Umbilical cord (tissue), 1 donor: ENCODE measurements at regions not wholly inside any gene's neighbourhood (a gene's known extent, or its start where the extent isn't known, plus 50 kb on each side); places are given as distances from the start of the nearest gene placed in this dataset.

ENCODE experiments used
- DNase-seq: peaks from one replicate; pipeline ENCODE4 v3.0.0-alpha.2; 2015; ENCODE audit warnings: low spot score

DNA sequence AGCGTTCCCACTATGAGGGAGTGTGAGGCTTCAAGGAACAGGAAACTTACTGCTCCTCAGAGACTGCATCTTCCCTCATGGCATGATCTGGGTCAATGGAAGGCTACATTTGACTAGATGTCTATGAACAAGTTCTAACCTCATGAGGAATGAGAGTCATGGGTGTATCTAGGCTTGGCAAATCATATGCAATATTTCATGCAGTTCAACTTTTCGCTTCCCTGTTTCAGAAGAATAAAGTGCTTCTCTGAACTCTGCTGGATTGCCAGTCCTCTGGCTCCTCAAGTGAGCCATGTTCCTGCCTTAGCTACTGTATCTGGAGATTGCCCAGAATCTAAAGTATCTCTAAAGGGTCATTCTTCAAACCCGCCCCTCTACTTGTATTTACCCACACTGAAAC, 54.3 kb upstream of the SEMA3A start:
- no peak for DNase-seq

DNA sequence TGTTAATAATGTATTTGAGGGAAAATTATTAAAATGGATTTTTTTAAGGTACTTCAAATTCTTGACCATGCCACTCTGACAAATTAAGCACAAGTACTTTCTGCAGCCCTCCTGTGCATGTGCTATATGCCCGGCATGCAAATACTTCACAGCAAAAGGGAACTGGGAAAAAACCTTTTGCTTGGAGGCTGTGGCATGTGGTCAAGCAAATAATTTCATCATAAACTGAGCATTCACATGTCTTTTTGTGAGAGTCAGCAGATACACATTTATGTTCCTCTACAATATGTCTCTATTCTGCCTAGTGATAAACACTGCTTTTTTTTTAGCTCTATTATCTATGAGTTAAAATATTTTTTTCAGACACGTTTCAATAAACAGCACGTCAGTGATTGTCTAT, 53.7 kb upstream of the SEMA3A start:
- peak; percentile 29 for DNase-seq

DNA sequence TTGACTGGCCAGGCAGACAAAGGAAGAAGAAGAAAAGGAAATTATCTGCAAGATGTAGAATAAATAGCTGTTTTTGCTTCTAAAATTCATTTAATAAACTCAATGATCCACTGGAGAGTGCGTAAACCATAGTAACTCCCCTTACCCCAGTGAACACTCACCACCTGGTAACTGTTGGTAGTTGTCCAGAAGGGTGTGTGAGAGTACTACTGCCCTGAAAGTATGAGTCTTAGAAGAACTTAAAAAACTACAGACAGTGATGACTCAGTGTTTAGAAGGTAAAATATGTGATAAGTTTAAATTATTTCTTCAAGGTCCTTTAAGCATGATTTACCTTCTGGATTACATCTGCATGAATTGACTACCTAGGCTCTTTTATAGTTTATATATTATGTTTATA, 53.0 kb upstream of the SEMA3A start:
- no peak for DNase-seq

DNA sequence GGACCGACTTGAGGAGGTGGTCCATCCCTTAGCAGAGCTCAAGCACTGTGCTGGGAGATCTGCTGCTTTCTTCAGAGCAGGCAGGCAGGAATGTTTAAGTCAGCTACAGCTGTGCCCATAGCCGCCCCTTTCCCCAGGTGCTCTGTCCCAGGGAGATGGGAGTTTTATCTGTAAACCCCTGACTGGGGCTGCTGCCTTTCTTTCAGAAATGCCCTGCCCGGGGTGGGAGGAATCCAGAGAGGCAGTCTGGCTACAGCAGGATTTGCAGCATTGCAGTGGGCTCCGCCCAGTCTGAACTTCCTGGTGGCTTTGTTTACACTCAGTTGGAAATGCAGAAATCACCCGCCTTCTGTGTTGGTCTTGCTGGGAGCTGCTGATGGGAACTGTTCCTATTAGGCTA, 51.2 kb upstream of the SEMA3A start:
- no peak for DNase-seq
